B cell (primary cell): ENCODE measurements at regions not wholly inside any gene's neighbourhood (a gene's known extent, or its start where the extent isn't known, plus 50 kb on each side); places are given as distances from the start of the nearest gene placed in this dataset.

Source experiments
- ATAC-seq: fragments of 200-7000 bp; cut with Tn5 transposase; one replicate; pipeline ENCODE4 v1.10.0; 2021; ENCODE audit warnings: low read depth, mild to moderate bottlenecking, moderate number of reproducible peaks, moderate library complexity
- CTCF ChIA-PET: fragments of 350-600 bp; sonication (Branson Sonifier 250); formaldehyde crosslinking; loops from one replicate; lab custom pipeline; 2021; ENCODE audit warnings: antibody characterized with exemption, inconsistent platforms; lab: Charles Lee
- POLR2A ChIA-PET: fragments of 350-600 bp; sonication (Branson Sonifier 250); formaldehyde crosslinking; loops from one replicate; lab custom pipeline; 2021; ENCODE audit warnings: antibody characterized with exemption; lab: Charles Lee
- DNase-seq: peaks from one replicate; pipeline ENCODE4 v3.0.0; 2013
- H2AFZ ChIP-seq: 2 replicates; pipeline ENCODE4 v1.6.1; 2012; ENCODE audit warnings: mild to moderate bottlenecking, low read depth, low read length; ENCODE audit not compliant: insufficient read depth, poor library complexity, severe bottlenecking
- H3K27ac ChIP-seq, 2 donors: 1 replicate in 1 of 2; 2 replicates in 1 of 2; pipeline ENCODE4 v1.5.1; 2012 to 2013; ENCODE audit warnings: low read length in 2 of 2, mild to moderate bottlenecking in 2 of 2, moderate library complexity in 1 of 2
- H3K27me3 ChIP-seq, 4 experiments: fragments of 200-600 bp in 1 of 4; sonication (generic) in 1 of 4; replicated peaks in 1 of 4; 1 replicate in 2 of 4; 2 replicates in 2 of 4; pipeline versions ENCODE4 v1.6.1 to v1.7.0; 2013 to 2016; ENCODE audit warnings: low read length in 3 of 4, mild to moderate bottlenecking in 2 of 4, mixed read lengths in 1 of 4, moderate library complexity in 1 of 4; ENCODE audit not compliant: insufficient read depth in 4 of 4, control insufficient read depth in 3 of 4; ENCODE audit errors: control extremely low read depth in 1 of 4
- H3K36me3 ChIP-seq, 2 experiments: replicated peaks in 1 of 2; 1 replicate in 1 of 2; 2 replicates in 1 of 2; pipeline versions ENCODE4 v1.6.1 to v1.7.1; 2013; ENCODE audit warnings: low read length in 1 of 2; ENCODE audit not compliant: insufficient read depth in 2 of 2, control insufficient read depth in 1 of 2; ENCODE audit errors: control extremely low read depth in 1 of 2, extremely low read depth in 1 of 2
- H3K4me1 ChIP-seq, 2 donors: fragments of 200-600 bp in 1 of 2; sonication (generic) in 1 of 2; 1 replicate in 1 of 2; 2 replicates in 1 of 2; pipeline versions ENCODE4 v1.5.1 to v1.6.1; 2013 to 2017; ENCODE audit warnings: low read length in 2 of 2; ENCODE audit not compliant: control insufficient read depth in 2 of 2, insufficient read depth in 2 of 2
- H3K4me2 ChIP-seq: replicated peaks from 2 replicates; pipeline ENCODE3; 2012; ENCODE audit warnings: mild to moderate bottlenecking, low read depth, low read length; ENCODE audit not compliant: poor library complexity, severe bottlenecking
- H3K4me3 ChIP-seq, 5 experiments: fragments of 200-600 bp in 1 of 5; sonication (generic) in 1 of 5; 1 replicate in 3 of 5; 2 replicates in 2 of 5; pipeline versions ENCODE4 v1.5.1 to v1.7.0; 2011 to 2016; ENCODE audit warnings: low read length in 4 of 5, mild to moderate bottlenecking in 4 of 5, low read depth in 2 of 5, control low read depth in 1 of 5, moderate library complexity in 1 of 5; ENCODE audit not compliant: insufficient read depth in 1 of 5; ENCODE audit errors: control extremely low read depth in 1 of 5, extremely low read depth in 1 of 5
- H3K79me2 ChIP-seq: fragments of 200-600 bp; sonication (generic); one replicate; pipeline ENCODE4 v1.6.0; 2016; ENCODE audit warnings: low read length; ENCODE audit not compliant: control insufficient read depth, insufficient read depth
- H3K9ac ChIP-seq: fragments of 200-600 bp; sonication (generic); 2 replicates; pipeline ENCODE4 v1.6.1; 2017; ENCODE audit warnings: mild to moderate bottlenecking, low read length, moderate library complexity
- H3K9me3 ChIP-seq, 3 donors: one replicate each; pipeline versions ENCODE4 v1.6.1 to v1.7.1; 2013; ENCODE audit warnings: low read length in 2 of 3; ENCODE audit not compliant: control insufficient read depth in 2 of 3, insufficient read depth in 1 of 3; ENCODE audit errors: control extremely low read depth in 1 of 3
- H4K20me1 ChIP-seq: 2 replicates; pipeline ENCODE4 v1.6.0; 2012; ENCODE audit warnings: mild to moderate bottlenecking, low read length; ENCODE audit not compliant: insufficient read depth, control insufficient read depth, poor library complexity, severe bottlenecking
- H3K27ac Mint-ChIP-seq: one replicate; pipeline ENCODE4 v1.8.0; 2021; ENCODE audit warnings: mixed read lengths
- H3K27me3 Mint-ChIP-seq: one replicate; pipeline ENCODE4 v1.8.0; 2021; ENCODE audit warnings: mixed read lengths
- H3K4me1 Mint-ChIP-seq: one replicate; pipeline ENCODE4 v1.8.0; 2021; ENCODE audit warnings: mixed read lengths
- H3K4me3 Mint-ChIP-seq: one replicate; pipeline ENCODE4 v1.8.0; 2021; ENCODE audit warnings: mixed read lengths
- H3K9me3 Mint-ChIP-seq: one replicate; pipeline ENCODE4 v1.8.0; 2022; ENCODE audit warnings: mixed read lengths; ENCODE audit not compliant: insufficient read depth
- EZH2 ChIP-seq: IDR thresholded peaks from 2 replicates; pipeline ENCODE4 v1.6.1; 2012; ENCODE audit warnings: borderline replicate concordance, low read depth, mild to moderate bottlenecking, moderate library complexity, low read length; ENCODE audit not compliant: insufficient read depth, poor library complexity, severe bottlenecking
- WGBS: methylation state at CpG from one replicate; pipeline ENCODE4 v1.1.5; 2013; ENCODE audit warnings: missing lambda C conversion rate; ENCODE audit not compliant: insufficient coverage; 5-methylcytosine and 5-hydroxymethylcytosine counted together
- intact Hi-C: fragments of 100-400 bp; cut with micrococcal nuclease; formaldehyde crosslinking; loops from one replicate; pipeline ENCODE4 v1.10.0; 2022
- TF ChIP-seq, protein P1 (sequence below): fragments of 200-600 bp; IDR thresholded peaks from one replicate; pipeline ENCODE4 v1.8.0; 2022; ENCODE audit warnings: antibody characterized with exemption, mild to moderate bottlenecking

DNA sequence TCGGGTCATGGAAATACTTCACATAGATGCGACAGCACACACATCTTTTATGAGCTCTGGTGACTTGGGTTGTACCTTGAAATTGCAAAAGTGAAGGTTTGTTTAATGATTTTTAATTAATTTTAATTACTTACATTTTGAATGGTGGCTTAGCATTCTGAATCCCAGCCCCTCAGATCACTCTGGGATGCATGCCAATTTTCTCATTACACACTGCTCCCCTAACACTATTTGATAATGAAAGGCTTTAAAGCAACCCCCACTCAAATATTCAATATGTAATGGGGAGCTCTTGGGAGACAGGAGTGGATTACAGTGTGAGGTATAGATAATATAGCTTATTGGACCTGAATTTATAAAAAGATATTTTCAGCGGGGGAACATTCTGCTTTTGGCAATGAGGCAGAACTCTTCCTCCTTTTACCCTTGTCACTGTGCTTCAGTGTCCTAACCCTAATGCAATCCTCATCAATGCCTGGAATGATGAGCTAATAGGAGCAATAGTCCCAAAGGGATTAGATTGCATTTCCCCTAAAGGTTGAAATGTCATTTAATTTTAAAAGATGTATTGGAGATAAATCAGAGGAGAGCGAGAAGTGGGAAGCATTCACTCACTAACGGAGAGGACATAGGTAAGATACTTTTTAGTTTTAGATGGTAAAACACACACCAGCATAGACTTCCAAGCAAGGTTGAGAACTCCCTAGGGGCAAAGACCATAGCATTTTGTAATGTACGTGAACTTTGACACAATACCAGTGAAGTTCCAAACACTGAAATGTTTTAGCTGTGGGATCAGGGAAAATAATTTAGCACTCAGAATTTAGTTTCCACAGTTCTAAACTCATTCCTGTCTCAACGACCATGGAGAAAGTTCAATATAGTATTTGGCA lies 384.1 kb upstream of the PLXNA2 start:
- H3K4me1 ChIP-seq = no peaks in the 10 kb centered on the region
- ChIA-PET CTCF (no interaction called here), POLR2A (no interaction called here)
- DNase-seq = no peak
- H3K4me3 ChIP-seq = no peak overlapping the region
- Mint-ChIP-seq H3K27me3 (no peaks in the 10 kb centered on the region), H3K9me3 (peaks cover 4% of the 10 kb centered on the region), H3K4me1 (no peaks in the 10 kb centered on the region), H3K27ac (no peak overlapping the region), H3K4me3 (no peak overlapping the region)
- H3K79me2 ChIP-seq = no peaks in the 10 kb centered on the region
- TF ChIP-seq, protein P1, sequence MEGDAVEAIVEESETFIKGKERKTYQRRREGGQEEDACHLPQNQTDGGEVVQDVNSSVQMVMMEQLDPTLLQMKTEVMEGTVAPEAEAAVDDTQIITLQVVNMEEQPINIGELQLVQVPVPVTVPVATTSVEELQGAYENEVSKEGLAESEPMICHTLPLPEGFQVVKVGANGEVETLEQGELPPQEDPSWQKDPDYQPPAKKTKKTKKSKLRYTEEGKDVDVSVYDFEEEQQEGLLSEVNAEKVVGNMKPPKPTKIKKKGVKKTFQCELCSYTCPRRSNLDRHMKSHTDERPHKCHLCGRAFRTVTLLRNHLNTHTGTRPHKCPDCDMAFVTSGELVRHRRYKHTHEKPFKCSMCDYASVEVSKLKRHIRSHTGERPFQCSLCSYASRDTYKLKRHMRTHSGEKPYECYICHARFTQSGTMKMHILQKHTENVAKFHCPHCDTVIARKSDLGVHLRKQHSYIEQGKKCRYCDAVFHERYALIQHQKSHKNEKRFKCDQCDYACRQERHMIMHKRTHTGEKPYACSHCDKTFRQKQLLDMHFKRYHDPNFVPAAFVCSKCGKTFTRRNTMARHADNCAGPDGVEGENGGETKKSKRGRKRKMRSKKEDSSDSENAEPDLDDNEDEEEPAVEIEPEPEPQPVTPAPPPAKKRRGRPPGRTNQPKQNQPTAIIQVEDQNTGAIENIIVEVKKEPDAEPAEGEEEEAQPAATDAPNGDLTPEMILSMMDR = no peak
- TF ChIP-seq EZH2 = no peak
- no peaks in the 10 kb centered on the region for H3K27me3 ChIP-seq
- H4K20me1 ChIP-seq = no peaks in the 10 kb centered on the region
- intact Hi-C loops = no loop called here
- WGBS = 100% methylated on average over 1 of the region's 7 CpGs
- no peak overlapping the region for H3K9ac ChIP-seq
- no peak overlapping the region for H2AFZ ChIP-seq
- no peak overlapping the region for H3K4me2 ChIP-seq
- no peak for ATAC-seq
- no peaks in the 10 kb centered on the region for H3K9me3 ChIP-seq
- H3K27ac ChIP-seq = no peak overlapping the region
- H3K36me3 ChIP-seq = no peaks in the 10 kb centered on the region

DNA sequence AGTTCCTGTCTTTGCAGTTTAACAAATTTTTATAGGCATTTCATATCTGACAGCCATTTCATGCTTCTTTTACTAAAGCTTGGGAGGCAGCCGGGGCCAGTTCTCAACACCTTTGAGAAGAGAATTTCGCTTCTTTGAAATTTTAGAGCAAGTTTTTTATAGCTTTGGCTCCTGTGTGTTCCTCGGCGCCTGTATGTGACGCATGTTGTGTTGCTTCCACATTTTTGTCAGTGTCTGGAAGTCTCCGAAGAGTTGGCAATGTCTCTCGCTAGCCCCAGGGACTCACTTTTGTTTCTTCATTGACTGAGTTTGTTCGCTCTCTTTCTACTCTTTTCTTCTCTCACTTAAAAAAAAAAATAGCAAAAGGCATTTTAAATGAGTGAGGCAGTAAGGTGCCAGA lies 386.9 kb upstream of the PLXNA2 start:
- Histone ChIP-seq H2AFZ (no peak overlapping the region), H4K20me1 (no peaks in the 10 kb centered on the region), H3K4me1 (no peaks in the 10 kb centered on the region), H3K36me3 (no peaks in the 10 kb centered on the region), H3K27ac (no peak overlapping the region), H3K79me2 (no peaks in the 10 kb centered on the region), H3K4me3 (no peak overlapping the region), H3K27me3 (no peaks in the 10 kb centered on the region), H3K4me2 (no peak overlapping the region), H3K9ac (no peak overlapping the region), H3K9me3 (no peaks in the 10 kb centered on the region)
- Mint-ChIP-seq H3K4me1 (no peaks in the 10 kb centered on the region), H3K27ac (no peak overlapping the region), H3K9me3 (no peaks in the 10 kb centered on the region), H3K4me3 (no peak overlapping the region), H3K27me3 (no peaks in the 10 kb centered on the region)
- TF ChIP-seq EZH2 = no peak
- TF ChIP-seq, protein P1 = no peak
- ChIA-PET POLR2A (no interaction called here), CTCF (interaction anchor here (1.2 kb wide), 1 partner anchor 21 kb away, joined by 4 read pairs; no protein-coding TSS in a partner anchor)
- DNase-seq (no peak), ATAC-seq (no peak)
- intact Hi-C loops = no loop called here
- 89% methylated on average over 5 of the region's 8 CpGs for WGBS
